Heart left ventricle (tissue), 16 donors: ENCODE measurements at regions not wholly inside any gene's neighbourhood (a gene's known extent, or its start where the extent isn't known, plus 50 kb on each side); places are given as distances from the start of the nearest gene placed in this dataset.

Experiments used
- ATAC-seq, 4 donors: fragments of 200-7000 bp; cut with Tn5 transposase; one replicate each; pipeline ENCODE4 v1.9.1; 2020 to 2022; ENCODE audit warnings: moderate library complexity in 4 of 4, mild to moderate bottlenecking in 3 of 4, moderate number of reproducible peaks in 1 of 4
- DNase-seq, 5 donors: peaks; one replicate each; pipeline ENCODE4 v3.0.0-alpha.2; 2020
- H3K27ac ChIP-seq, 12 donors: fragments of 200-600 bp; sonication (generic) in 4 of 12; one replicate each; pipeline versions ENCODE4 v1.5.0 to v1.8.0; 2016 to 2022; ENCODE audit warnings: mild to moderate bottlenecking in 2 of 12
- H3K27me3 ChIP-seq, 9 donors: fragments of 200-600 bp; sonication (generic) in 2 of 9; one replicate each; pipeline versions ENCODE4 v1.5.1 to v1.8.0; 2016 to 2022; ENCODE audit warnings: mild to moderate bottlenecking in 3 of 9
- H3K36me3 ChIP-seq, 9 donors: fragments of 200-600 bp; sonication (generic) in 2 of 9; one replicate each; pipeline versions ENCODE4 v1.5.0 to v1.8.0; 2018 to 2022; ENCODE audit warnings: mild to moderate bottlenecking in 2 of 9
- H3K4me1 ChIP-seq, 12 donors: fragments of 200-600 bp; sonication (generic) in 4 of 12; one replicate each; pipeline versions ENCODE4 v1.5.0 to v1.8.0; 2016 to 2022; ENCODE audit warnings: mild to moderate bottlenecking in 3 of 12
- H3K4me3 ChIP-seq, 12 donors: fragments of 200-600 bp; sonication (generic) in 4 of 12; one replicate each; pipeline versions ENCODE4 v1.5.0 to v1.8.0; 2017 to 2022; ENCODE audit warnings: mild to moderate bottlenecking in 9 of 12, moderate library complexity in 4 of 12
- H3K9me3 ChIP-seq, 12 donors: fragments of 200-600 bp; sonication (generic) in 4 of 12; one replicate each; pipeline versions ENCODE4 v1.5.0 to v1.8.0; 2016 to 2022; ENCODE audit warnings: mild to moderate bottlenecking in 1 of 12
- POLR2A ChIP-seq, 2 donors: fragments of 450-650 bp; IDR thresholded peaks; one replicate each; pipeline ENCODE4 v1.6.1; 2017; ENCODE audit warnings: antibody characterized with exemption in 2 of 2, mild to moderate bottlenecking in 2 of 2, moderate library complexity in 2 of 2
- WGBS, 4 donors: extraction: QIAGEN DNeasy Blood & Tissue Kit in 2 of 4; methylation state at CpG; one replicate each; pipeline versions ENCODE4 v1.1.5 to v1.1.7; 2013 to 2018; 5-methylcytosine and 5-hydroxymethylcytosine counted together
- intact Hi-C, 10 donors: fragments of 100-400 bp; cut with DNase I; formaldehyde crosslinking; loops; one replicate each; pipeline versions ENCODE4 v1.11.1 to v1.14.2; 2022
- TF ChIP-seq, protein P1 (sequence below), 12 donors: fragments of 200-600 bp; sonication (generic) in 4 of 12; IDR thresholded peaks; one replicate each; pipeline versions ENCODE4 v1.5.0 to v1.8.0; 2018 to 2022; ENCODE audit warnings: antibody characterized with exemption in 12 of 12, mild to moderate bottlenecking in 5 of 12
- donor health status: ischemic (EF 13 %, LVEDD 7.1; RV severe dilation, severe dysfunction).
- donor health status: healthy with polysubstance abuse.
- donor health status: DM: no; HTN: yes; CAD: no.
- donor health status: DM: no; HTN: no; CAD: no.
- donor health status: ischemic (EF 25% LVEDD 6.9; RV normal size, moderate dysfunction).
- donor health status: ischemic (EF 25% LVEDD 5.7; RV mildly dilated, moderate dysfunction).
- donor health status: healthy.
- donor health status: DM: yes; HTN: yes; CAD: no.
- donor health status: ischemic (EF 35%, LVEDD 5.7; RV mildly dilated, moderate dysfunction).
- donor health status: nonischemic (EF 11% LVEDD 7.7; RV severe dilation, severe dysfunction).
- donor health status: DM: yes; HTN: yes; CAD: no.
- donor health status: PGD.
- donor health status: ischemic (EF 29% LVEDD 5.4; RV normal size, mild dysfunction).
- donor health status: nonischemic (EF 23%, LVEDD 6.1; RV moderate dilation, normal function).

DNA sequence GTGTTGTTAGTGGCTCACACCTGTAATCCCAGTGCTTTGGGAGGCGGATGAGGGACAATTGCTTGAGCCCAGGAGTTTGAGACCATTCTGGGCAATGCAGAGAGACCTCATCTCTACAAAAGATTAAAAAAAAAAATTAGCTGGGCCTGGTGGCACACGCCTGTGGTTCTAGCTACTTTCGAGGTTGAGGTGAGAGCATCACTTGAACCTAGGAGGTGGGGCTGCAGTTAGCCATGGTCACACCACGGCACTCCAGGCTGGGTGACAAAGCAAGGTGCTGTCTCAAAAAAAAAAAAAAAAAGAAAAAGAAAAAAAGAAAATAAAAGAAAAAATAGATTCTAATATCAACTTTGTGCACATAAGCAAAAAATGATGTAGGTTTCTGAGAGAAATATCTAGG lies 1492.5 kb upstream of the TMEFF2 start:
- 84 to 89% (median 86%) methylated on average over 4 of the region's 4 CpGs for WGBS, 4 donors

DNA sequence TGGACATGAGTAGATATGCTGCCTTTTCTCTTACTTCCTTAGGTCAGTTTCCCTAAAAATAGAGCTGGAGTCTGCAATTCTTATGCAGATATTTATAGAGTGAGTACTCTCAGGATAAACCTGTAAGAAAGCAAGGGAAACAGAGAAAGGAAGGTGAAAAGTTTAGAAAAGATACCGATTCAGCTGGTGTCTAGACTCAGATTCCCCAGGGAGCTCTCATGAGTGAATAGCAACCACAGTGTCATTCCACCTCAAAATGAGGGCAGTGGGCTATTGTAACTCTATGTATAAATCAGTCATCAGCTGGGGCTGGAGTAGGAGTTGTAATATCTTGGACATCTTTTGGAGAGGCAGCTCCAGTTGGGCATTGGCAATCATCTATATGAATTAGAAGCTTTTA lies 1485.1 kb upstream of the TMEFF2 start:
- H3K36me3 ChIP-seq = no peaks in the 10 kb centered on the region
- no peak for TF ChIP-seq POLR2A (IDR thresholded peaks at IDR 0.05)
- TF ChIP-seq, protein P1, sequence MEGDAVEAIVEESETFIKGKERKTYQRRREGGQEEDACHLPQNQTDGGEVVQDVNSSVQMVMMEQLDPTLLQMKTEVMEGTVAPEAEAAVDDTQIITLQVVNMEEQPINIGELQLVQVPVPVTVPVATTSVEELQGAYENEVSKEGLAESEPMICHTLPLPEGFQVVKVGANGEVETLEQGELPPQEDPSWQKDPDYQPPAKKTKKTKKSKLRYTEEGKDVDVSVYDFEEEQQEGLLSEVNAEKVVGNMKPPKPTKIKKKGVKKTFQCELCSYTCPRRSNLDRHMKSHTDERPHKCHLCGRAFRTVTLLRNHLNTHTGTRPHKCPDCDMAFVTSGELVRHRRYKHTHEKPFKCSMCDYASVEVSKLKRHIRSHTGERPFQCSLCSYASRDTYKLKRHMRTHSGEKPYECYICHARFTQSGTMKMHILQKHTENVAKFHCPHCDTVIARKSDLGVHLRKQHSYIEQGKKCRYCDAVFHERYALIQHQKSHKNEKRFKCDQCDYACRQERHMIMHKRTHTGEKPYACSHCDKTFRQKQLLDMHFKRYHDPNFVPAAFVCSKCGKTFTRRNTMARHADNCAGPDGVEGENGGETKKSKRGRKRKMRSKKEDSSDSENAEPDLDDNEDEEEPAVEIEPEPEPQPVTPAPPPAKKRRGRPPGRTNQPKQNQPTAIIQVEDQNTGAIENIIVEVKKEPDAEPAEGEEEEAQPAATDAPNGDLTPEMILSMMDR (IDR thresholded peaks at IDR 0.05) = no peak
- no peak for ATAC-seq
- 35 to 57% (median 44%) methylated on average over 1 of the region's 1 CpG for WGBS, 4 donors
- H3K4me1 ChIP-seq = no peaks in the 10 kb centered on the region
- H3K27ac ChIP-seq = no peak overlapping the region
- no peaks in the 10 kb centered on the region for H3K9me3 ChIP-seq
- intact Hi-C loops = no loop called here
- H3K4me3 ChIP-seq = no peak overlapping the region
- DNase-seq = no peak
- H3K27me3 ChIP-seq = no peaks in the 10 kb centered on the region

More for the DNA sequence above, 1492.5 kb upstream of the TMEFF2 start:
- intact Hi-C loops = no loop called here
- ATAC-seq (no peak), DNase-seq (no peak)
- H3K36me3 ChIP-seq = no peaks in the 10 kb centered on the region
- TF ChIP-seq POLR2A (IDR thresholded peaks at IDR 0.05) = no peak
- TF ChIP-seq, protein P1 (IDR thresholded peaks at IDR 0.05) = no peak
- H3K27me3 ChIP-seq = no peaks in the 10 kb centered on the region
- H3K9me3 ChIP-seq = no peaks in the 10 kb centered on the region
- H3K27ac ChIP-seq = no peak overlapping the region
- no peak overlapping the region for H3K4me3 ChIP-seq
- H3K4me1 ChIP-seq = no peaks in the 10 kb centered on the region

DNA sequence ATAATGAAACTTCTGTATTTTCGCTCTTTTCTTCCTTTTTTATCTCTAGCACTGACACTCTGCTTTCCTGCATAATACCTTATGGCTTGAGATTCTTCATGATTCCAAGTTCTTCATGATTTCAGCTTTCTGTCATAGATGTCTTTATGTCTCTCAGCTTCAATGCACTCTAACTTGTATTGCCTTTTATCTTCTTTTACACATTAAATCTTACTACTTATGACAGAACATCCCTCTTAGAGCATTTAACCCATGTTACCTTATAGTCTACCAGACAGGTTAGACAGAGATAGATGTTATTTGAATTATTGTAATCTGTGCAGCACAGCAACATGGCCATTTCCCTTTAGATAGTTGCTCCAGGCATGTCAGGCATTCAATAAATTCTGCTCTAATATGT lies 1475.7 kb upstream of the TMEFF2 start:
- no peaks in the 10 kb centered on the region for H3K4me1 ChIP-seq
- 67 to 84% (median 76%) methylated on average over 1 of the region's 1 CpG for WGBS, 4 donors
- intact Hi-C loops = no loop called here
- no peak overlapping the region for H3K27ac ChIP-seq
- TF ChIP-seq POLR2A (IDR thresholded peaks at IDR 0.05) = no peak
- TF ChIP-seq, protein P1 (IDR thresholded peaks at IDR 0.05) = no peak
- H3K4me3 ChIP-seq = no peak overlapping the region
- no peaks in the 10 kb centered on the region for H3K36me3 ChIP-seq
- no peaks in the 10 kb centered on the region for H3K9me3 ChIP-seq
- H3K27me3 ChIP-seq = no peaks in the 10 kb centered on the region
- DNase-seq = no peak
- no peak for ATAC-seq

DNA sequence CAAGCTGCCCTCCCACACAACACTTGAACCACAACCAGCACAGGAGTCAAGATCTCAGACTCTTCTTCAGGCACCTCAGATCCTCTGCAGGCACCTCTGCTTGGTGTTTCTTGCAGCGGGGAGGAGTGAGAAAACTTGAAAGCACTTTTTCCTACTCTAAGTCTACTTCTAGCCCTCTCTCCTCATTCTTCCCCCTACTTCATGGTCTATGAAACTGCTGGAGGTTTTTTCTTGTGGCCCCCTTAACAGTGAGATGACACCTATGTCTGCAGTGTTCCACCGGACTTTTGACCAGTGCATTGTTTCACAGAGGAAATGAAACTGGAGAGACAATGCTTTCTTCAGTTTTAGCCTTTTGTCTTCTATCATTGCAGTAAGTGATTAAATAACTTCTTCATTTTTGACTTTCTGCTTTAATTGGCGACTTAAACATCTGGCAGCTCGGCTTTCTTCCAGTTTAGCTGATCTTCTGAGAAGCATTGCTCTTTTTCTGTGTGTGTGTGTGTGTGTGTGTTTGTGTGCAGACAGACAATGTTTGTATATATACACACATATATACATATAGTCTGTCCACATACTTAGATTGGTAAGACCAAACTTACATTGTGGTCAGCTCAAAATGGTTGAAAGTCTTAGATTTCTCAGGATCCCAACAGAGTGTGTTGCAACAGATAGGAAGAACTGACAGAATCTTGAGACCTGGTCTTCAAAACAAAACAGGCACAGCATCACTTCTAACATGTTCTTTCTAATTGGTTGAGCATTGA lies 1474.0 kb upstream of the TMEFF2 start:
- Histone ChIP-seq H3K9me3 (no peaks in the 10 kb centered on the region), H3K27me3 (no peaks in the 10 kb centered on the region), H3K4me3 (no peak overlapping the region), H3K4me1 (no peaks in the 10 kb centered on the region), H3K27ac (no peak overlapping the region), H3K36me3 (no peaks in the 10 kb centered on the region)
- WGBS, 4 donors = 64 to 80% (median 71%) methylated on average over 4 of the region's 4 CpGs
- intact Hi-C loops = no loop called here
- no peak for TF ChIP-seq POLR2A (IDR thresholded peaks at IDR 0.05)
- TF ChIP-seq, protein P1 (IDR thresholded peaks at IDR 0.05) = no peak
- ATAC-seq (no peak), DNase-seq (no peak)
